ENCODE measurements at regions not wholly inside any gene's neighbourhood (a gene's known extent, or its start where the extent isn't known, plus 50 kb on each side); places are given as distances from the start of the nearest gene placed in this dataset.

DNA sequence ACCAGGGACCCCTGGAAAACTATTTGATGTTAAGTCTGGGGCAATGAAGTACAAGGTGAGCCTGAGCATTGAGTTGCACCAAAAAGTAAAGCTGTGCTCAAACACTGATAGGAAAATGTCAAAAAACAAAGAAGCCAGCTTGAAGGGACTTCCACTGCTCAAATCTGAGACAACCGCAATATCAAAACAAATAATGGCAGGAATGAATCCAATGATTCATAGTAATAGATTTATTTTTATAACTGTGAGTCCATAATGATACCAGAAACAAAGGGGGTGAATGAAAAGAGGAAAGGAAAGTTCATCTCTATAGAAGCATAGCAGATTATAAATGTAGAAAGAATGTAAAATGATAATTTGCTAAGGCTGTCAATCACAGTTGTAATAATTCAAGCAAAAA lies 237.3 kb upstream of the ZBTB20 start:
- TF ChIP-seq, protein P1, sequence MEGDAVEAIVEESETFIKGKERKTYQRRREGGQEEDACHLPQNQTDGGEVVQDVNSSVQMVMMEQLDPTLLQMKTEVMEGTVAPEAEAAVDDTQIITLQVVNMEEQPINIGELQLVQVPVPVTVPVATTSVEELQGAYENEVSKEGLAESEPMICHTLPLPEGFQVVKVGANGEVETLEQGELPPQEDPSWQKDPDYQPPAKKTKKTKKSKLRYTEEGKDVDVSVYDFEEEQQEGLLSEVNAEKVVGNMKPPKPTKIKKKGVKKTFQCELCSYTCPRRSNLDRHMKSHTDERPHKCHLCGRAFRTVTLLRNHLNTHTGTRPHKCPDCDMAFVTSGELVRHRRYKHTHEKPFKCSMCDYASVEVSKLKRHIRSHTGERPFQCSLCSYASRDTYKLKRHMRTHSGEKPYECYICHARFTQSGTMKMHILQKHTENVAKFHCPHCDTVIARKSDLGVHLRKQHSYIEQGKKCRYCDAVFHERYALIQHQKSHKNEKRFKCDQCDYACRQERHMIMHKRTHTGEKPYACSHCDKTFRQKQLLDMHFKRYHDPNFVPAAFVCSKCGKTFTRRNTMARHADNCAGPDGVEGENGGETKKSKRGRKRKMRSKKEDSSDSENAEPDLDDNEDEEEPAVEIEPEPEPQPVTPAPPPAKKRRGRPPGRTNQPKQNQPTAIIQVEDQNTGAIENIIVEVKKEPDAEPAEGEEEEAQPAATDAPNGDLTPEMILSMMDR (conservative IDR thresholded peaks at IDR 0.05; ENCODE audit: low read depth, low read length): no peak
- no peak for TF ChIP-seq EZH2 (IDR thresholded peaks at IDR 0.05; ENCODE audit: borderline replicate concordance, low read depth, low read length, poor library complexity, severe bottlenecking)

All from A673 (cell line).